ENCODE measurements at regions not wholly inside any gene's neighbourhood (a gene's known extent, or its start where the extent isn't known, plus 50 kb on each side); places are given as distances from the start of the nearest gene placed in this dataset.
A peak's percentile ranks its signal among the peaks of the same experiment; 100 is the strongest.
"Not testable (repeated sequence)": the region's sequence is repeated elsewhere in the genome, so short reads cannot be mapped to it uniquely, and the experiment has no call there.

DNA sequence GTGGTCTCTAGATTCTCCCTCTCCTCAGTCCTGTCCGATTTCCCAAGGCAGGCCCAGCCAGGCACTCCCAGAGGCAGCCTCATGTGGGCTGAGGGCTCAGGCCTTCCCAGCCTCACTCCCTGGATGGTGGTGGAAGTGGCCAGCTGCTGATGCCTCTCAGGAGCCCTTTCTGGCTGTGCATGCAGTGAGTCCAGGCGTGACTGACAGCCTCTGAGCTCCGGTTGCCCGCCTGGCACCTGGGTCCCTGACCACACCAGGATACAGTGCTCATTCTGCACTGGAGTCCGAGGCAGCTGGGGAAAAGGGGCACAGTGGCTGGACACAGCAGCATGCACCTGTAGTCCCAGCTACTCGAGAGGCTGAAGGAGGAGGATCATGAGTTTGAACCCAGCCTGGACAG, 132.6 kb downstream of the CUL2 start:
- DNase-seq, result no peak

DNA sequence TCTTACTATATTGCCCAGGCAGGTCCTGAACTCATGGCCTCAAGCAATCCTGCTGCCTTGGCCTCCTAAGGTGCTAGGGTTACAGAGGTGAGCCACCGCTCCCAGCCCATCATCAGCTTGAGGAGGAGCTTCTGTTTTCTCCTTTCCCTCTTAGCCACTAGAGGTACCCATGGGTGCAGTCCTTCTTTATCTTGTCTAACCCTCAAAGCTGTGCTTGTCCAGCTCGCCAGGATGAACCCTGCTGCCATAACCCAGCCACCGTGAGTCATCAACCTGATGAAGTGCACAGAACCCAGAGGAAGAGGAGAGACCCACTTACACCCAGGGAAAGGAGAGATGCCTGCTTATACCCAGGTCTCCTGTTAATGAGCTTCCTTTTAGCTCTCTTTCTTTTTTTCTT, 133.4 kb downstream of the CUL2 start:
- no peak for DNase-seq

DNA sequence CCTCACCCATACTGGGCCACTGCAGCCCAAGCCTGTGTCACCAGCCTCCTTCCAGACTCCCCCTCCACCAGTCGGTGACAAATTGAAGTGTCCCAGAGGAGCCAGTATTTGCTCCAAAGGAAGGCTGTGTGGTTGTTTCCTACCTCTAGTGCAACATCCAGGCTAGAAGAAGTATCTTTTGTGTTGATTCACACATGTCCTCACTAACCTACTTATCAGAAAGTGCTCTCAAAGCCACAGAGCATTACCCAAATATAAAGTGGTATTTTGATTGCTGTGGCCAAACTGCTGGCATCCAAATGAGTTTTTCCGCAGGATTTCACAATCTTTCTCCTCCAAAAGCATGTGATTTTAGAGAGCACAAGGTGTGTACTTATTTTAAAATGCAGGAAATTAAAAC, 134.8 kb downstream of the CUL2 start:
- DNase-seq, result no peak

DNA sequence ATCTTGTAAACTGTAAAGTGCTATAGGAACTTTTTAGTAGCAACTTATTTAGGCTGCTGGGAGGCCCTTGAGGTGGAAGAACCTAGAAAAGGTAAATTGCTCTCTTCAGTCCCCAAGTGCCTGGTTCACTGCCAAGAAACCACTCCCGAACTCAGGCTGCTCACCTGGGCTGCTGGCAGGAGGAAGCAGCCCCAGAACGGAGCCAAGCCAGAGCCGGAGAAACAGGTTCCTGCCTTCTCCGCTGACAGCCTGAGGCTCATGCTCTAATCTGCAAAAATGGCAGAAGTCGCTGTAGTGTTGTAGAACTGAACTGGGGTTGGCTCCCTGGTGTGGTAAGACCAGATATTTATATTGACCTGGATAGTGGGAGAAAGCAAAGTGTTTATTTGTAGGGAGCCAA, 136.0 kb downstream of the CUL2 start:
- DNase-seq, result peak; percentile 6

DNA sequence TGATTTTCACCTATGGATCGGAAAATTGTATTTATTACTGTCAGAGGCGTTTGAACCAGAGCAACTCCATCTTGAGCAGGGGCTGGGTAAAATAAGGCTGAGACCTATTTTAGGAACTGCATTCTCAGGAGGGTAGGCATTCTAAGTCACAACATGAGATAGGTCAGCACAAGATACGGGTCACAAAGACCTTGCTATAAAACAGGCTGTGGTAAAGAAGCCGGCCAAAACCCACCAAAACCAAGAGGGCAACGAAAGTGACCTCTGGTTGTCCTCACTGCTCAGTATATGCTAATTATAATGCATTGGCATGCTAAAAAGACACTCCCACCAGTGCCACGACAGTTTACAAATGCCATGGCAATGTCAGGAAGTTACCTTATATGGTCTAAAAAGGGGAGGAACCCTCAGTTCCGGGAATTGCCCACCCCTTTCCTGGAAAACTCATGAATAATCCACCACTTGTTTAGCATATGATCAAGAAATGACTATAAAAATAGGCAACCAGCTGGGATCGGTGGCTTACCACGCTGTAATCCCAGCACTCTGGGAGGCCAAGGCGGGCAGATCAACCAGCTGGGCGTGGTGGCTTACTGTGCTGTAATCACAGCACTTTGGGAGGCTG, 136.3 kb upstream of the PARD3 start:
- DNase-seq, result not testable (repeated sequence)

DNA sequence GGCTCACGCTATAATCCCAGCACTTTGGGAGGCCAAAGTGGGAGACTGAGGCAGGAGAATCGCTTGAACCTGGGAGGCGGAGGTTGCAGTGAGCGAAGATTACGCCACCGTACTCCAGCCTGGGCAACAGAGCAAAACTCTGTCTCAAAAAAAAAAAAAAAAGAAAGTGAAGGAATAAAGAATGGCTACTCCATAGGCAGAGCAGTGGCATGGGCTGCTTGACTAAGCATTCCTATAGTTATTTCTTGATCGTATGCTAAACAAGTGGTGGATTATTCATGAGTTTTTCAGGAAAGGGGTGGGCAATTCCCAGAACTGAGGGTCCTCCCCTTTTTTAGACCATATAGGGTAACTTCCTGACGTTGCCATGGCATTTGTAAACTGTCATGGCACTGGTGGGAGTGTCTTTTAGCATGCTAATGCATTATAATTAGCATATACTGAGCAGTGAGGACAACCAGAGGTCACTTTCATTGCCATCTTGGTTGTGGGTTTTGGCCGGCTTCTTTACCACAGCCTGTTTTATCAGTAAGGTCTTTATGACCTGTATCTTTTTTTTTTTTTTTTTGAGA, 130.9 kb upstream of the PARD3 start:
- not testable (repeated sequence) for DNase-seq

DNA sequence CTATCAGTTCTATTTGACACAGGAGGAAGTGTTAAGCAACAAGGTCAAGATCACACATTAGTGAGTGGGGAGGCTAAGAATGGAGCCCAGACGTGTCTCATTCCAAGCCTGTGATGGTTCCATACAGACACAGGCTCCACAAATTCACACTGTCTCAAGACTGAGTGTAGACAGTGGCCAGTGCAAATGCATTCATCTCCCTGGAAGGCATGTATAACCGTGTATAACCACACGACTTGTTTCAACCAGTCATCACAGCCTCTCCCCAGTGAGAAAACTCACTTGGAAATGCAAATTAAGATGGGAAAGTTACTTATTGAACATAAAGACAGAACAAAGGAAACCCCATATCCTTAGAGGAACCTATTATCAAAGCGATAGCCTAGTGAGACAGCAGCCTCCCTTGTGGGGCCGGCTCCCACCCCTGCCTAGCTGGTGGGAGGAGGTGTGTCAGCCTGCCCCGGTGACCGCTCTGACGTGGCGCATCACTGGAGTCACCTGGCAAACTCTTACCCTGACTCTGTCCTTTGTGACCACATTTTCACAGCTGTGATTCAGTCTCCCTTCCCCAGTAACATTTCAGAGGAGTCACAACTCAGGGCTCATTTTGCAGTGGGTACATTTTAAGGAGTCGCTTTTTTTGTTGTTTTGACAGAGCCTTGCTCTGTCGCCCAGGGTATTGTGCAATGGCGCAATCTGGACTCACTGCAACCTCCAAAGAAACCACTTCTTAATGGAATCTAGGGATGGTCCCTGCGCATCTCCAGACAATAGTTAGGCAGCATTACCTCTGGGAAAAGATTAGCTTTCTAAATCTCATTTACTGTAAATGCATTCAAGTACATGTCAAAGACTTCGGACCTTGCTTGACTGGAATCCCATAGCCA, 126.6 kb upstream of the PARD3 start:
- DNase-seq, result no peak

DNA sequence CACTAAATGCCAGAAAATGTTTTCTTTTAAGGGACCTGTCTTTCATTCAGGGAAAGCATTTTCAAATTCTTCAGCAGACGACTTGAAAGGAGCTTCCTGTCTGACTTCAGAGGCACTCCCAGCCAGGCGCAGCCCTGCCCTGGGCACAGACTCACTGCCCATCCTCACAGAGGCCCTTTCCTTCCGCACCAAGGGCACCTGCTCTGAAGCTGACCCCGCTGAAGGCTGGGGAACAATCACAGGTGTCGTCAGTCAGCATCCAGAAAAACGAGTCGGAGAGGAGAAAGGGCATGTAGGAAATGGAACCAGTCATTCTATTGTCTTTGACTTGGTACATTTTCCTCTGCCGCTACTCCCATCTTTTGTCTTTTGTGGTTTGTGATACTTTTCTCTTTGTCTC, 125.3 kb upstream of the PARD3 start:
- no peak for DNase-seq

DNA sequence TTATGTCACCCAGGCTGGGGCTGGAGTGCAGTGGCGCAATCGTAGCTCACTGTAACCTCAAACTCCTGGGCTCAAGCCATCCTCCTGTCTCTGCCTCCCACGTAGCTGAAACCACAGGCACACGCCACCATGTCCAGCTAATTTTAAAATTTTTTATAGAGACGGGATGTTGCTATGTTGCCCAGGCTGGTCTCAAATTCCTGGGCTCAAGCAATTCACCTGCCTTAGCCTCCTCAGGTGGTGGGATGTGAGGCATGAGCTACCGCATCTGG, 123.2 kb upstream of the PARD3 start:
- DNase-seq, result no peak

DNA sequence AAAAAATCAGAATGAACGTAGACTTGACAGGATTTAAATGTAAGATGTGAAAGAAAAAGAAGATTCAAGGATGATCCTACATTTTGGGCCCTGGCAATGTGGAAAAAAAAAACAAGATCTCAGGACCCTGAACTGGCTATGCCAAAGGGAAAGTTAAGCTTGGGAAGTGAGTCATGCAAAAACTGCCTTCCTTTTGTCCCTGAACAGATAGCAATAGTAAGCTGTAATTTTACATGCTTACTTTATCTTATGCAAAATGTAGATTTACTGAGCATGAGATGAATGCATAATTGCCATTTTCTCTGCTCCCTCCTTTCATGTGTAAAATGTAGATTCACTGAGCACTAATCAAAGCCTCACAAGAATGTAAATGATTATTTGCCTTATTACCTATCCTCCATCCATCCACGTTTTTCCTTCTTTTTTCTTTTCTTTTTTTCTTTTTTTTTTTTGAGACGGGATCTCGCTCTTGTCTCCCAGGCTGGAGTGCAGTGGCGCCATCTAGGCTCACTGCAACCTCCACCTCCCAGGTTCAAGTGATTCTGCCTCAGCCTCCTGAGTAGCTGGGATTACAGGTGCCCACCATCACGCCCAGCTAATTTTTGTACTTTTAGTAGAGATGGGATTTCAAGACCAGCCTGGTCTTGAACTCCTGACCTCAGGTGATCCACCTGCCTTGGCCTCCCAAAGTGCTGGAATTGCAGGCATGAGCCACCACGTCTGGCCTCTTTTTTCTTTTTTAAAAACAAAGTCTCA, 122.7 kb upstream of the PARD3 start:
- DNase-seq, result not testable (repeated sequence)

DNA sequence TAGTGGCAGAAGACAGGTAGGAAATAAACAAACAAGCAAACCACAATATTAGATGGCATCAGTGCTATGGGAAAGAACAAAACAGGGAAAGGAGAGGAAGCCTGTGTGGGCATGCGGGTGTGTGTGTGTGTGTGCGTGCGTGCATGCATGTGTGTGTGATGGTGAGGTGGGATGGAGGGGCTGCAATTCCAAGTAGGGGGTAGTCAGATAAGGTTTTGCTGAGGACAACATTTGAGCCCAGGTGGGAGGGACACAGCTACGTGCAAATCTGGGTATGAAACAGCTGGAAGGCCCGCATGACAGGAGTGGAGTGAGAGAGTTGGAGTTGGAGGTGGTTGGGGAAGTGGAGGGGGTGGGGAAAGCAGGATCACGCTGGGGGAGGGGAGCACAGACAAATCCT, 121.0 kb upstream of the PARD3 start:
- no peak for DNase-seq

DNA sequence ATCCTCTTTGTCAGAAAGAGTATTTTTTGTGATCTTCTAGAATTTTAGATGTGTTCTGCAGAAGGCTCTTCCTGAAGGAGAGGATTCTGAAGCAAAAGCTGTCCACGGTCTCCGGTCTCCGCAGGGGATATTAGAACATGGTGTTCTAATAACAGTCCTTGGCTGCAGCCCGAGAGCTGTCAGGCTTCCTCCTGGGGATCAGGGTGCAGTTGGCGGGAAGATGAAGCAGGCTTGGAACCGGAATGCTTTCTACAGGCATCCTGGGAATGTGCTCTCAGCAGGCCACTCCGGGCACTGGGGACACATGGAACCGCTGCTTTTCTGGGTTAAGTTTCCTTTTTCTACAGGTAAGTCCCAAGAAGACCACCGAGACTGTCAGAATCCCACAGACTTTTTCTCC, 118.6 kb upstream of the PARD3 start:
- DNase-seq, result no peak

DNA sequence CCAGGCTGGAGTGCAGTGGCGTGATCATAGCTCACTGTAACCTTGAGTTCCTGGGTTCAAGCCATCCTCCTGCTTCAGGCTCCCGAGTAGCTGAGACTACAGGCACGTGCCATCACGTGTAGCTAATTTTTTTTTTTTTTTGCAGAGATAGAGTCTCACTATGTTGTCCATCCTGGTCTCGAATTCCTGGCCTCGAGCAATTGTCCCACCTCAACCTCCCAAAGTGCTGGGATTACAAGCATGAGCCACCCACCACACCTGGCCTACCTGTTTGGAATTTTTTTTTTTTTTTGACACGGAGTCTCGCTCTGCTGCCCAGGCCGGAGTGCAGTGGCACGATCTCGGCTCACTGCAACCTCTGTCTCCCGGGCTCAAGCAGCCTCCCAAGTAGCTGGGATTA, 117.1 kb upstream of the PARD3 start:
- DNase-seq, result no peak

DNA sequence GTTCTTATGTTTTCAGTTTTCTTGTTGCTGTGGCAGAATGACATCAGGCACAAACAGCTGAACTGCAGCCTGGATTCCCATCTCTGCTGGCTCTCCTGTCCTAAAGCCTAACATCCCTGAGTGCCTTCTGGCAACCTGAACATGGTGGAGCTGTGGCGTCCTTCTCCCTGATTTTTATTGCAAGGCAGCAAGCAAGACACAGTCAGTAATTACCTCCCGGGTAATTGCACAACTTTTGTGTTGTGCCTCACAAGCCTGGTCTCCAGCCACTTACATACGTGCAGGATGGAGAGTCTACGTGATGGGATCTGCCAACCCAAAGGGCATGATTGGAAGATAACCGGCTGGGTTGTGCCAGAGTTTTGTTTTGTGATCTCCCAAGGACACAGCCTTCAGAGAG, 116.1 kb upstream of the PARD3 start:
- no peak for DNase-seq

DNA sequence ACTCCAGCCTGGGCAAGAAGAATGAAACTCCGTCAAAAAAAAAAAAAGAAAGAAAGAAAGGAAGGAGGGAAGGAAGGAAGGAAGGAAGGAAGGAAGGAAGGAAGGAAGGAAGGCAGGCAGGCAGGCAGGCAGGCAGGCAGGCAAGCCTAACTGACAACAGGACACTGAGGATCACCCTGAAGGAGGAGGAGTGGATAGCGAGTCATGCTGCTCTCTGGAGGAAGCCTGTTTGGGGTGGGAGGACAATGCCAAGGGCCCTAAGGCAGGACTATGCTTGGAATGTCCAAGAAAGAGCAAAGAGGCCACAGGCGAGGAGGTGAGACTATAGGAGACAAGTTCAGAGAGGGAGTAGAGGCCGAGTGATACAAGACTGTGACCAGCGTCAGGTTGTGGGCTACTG, 107.0 kb upstream of the PARD3 start:
- no peak for DNase-seq

DNA sequence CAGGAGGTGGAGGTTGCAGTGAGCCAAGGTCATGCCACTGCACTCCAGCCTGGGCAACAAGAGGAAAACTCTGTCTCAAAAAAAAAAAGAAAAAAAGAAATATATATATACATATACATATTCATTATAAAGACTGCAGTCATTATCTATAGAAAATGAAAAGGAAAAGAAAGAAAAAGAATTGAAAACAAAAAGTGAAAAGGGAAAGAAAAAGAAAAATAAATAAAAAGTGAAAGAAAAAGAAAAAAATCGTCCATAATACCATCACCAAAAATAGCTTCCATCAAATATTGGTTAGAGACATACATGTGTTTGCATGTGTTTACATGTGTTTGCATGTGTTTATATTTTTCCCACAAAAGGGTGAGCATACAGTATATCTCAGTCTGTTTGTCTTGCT, 105.5 kb upstream of the PARD3 start:
- no peak for DNase-seq

DNA sequence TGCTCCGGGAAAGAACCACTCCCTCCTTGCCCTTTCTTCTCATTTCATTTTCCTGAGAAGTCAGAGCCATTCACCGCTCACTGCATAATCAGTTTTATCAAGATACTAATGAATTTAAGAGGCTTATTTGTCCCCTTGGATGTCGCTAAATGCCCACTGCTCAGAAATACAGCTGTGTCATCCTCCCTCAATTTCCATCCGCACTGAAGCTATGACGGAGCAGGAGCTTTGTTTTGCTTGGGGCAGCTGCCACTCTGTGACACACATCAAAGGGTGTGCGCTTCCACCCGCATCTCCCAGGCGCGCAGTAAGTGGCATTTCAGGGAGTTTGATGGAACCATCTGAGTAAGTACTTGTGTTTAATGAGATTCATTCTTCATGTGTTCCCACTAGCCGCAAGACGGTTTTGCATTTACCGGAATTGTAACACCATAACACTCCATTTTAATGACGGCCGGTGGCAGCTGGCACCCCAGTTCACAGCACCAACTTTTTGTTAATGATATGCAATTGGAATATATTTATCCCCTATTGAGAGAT, 103.8 kb upstream of the PARD3 start:
- peak; percentile 67 for DNase-seq

DNA sequence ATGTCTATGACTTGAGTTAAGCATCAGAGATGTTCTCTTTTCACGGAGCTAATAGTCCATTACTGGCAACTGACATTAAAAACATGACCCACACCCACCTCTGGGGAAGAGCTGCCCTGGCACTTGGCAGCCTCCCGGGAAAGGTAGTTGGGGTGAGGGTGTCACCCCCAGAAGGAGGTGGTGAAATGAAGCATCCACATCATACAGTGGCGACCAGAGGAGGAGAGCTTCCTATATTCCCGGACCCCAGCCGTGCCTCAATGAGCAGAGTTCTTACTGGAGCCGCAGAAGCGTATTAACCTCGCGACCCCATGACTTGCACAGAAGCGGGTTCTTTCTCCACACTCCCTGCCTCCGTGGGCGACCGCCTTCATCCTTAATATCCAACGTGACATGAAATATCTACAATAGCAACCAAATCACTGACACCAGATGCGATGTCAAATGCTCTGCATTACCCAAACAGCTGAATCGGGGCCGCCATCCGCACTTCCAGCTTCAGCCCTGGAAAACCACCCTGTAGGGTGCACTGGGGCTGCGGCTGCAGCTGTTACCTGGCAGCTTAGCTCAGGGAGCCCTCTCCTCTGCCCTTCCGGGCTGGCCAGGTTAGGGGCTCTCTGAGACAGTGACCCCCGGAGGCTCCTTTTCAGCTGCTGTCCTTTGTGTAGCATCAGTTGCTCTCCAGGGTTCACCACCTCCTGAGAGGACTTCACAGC, 103.1 kb upstream of the PARD3 start:
- DNase-seq, result no peak

DNA sequence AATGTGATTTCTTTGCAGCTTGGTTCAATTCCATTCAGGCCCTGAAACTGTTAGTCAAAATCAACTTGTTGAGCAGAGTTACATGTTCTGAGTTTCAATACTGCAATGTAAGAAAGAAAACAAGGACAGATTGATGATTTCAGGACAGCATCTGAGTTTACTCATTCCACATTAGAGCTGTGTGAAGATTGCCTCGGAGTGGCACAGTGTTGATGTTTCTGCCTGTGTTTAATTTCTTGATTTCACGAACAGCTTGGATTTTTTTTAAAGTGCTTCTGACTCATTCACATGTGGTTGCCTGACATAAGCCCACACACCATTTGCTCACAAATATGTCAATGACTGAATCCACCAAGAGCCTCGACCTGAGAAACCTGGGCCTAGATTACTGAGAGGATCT, 101.2 kb upstream of the PARD3 start:
- no peak for DNase-seq

DNA sequence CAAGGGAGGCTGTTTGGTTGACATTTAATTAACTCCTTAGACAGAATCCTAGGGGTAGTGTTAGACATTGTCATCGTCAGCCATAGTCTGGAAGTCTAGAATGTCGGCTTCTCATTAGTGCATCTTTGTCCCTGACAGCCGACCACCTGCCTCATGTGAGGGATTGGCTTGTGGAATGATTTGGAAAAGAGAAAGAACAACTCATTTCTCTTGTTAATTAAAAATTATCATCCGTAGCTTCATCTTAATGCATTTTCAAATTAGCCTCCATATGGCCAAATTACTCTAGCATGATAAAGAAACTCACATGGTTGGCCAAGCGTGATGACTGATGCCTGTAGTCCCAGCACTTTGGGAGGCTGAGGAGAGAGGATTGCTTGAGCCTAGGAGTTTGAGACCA, 97.7 kb upstream of the PARD3 start:
- DNase-seq, result no peak

DNA sequence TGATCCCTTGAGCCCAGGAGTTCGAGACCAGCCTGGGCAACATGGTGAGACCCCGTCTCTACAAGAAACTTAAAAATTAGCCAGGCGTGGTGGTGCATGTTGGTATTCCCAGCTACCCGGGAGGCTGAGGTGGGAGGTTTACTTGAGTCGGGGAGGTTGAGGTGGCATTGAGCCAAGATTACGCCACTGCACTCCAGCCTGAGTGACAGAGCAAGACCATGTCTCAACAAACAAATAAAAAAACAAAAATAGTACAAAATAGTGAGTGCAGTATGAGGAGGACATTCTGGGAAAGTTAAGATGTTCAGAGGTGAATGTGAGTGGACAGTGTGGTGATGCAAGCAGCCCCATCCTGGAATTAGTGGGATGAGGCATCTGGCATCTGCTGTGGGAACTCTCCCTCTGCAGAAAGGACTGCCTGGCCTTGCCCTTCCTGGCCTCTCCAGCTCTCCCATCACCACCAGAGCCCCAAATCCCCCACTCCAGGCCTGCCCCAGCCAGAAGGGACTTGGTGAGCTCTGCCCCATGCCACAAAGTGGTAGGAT, 96.6 kb upstream of the PARD3 start:
- no peak for DNase-seq

DNA sequence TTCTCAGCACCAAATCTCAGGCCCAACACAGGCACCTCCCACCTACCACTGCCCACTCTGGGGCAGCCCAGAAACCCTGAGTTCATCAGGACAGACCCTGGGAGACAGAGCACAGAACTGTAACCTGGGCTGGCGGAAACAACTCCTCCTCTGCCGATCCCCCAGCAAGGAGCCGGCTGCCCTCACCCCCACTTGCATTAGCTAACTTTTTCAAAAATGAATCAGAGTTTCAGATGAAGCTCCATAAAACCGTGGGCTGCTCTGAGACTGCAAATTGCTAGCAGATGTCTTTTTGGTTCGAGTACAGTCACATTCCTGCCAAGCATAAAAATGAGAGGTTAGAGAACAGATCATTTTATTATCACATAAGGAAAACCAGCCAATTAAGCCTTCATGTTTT, 93.4 kb upstream of the PARD3 start:
- DNase-seq, result no peak
